HG03280 (cell line): ENCODE measurements at regions not wholly inside any gene's neighbourhood (a gene's known extent, or its start where the extent isn't known, plus 50 kb on each side); places are given as distances from the start of the nearest gene placed in this dataset.

ENCODE experiments used
- ATAC-seq: cut with Tn5 transposase; IDR thresholded peaks from one replicate; pipeline ENCODE4 v1.9.1; 2021; ENCODE audit warnings: mild to moderate bottlenecking, moderate library complexity; ENCODE audit not compliant: unreplicated experiment

GRCh38 chr2:199631129-199631528 is 173.4 kb upstream of the SATB2 start:
- no peak for ATAC-seq

GRCh38 chr2:199629301-199629700 is 171.6 kb upstream of the SATB2 start:
- ATAC-seq = no peak

- no peak for ATAC-seq
Observed at GRCh38 chr2:199627417-199627816, 169.7 kb upstream of the SATB2 start.

- no peak for ATAC-seq
Observed at GRCh38 chr2:199624958-199625357, 167.2 kb upstream of the SATB2 start.

- ATAC-seq = no peak
Observed at GRCh38 chr2:199612509-199613130, 154.9 kb upstream of the SATB2 start.

GRCh38 chr2:199607914-199608313 is 150.2 kb upstream of the SATB2 start:
- no peak for ATAC-seq

GRCh38 chr2:199606193-199606780 is 148.5 kb upstream of the SATB2 start:
- ATAC-seq = no peak

- ATAC-seq = no peak
Observed at GRCh38 chr2:199603721-199604291, 146.1 kb upstream of the SATB2 start.

GRCh38 chr2:199602896-199603717 is 145.4 kb upstream of the SATB2 start:
- no peak for ATAC-seq

- no peak for ATAC-seq
Observed at GRCh38 chr2:199602271-199602895, 144.6 kb upstream of the SATB2 start.

GRCh38 chr2:199596549-199596948 is 138.8 kb upstream of the SATB2 start:
- no peak for ATAC-seq

- ATAC-seq = no peak
Observed at GRCh38 chr2:199594443-199594842, 136.7 kb upstream of the SATB2 start.

- no peak for ATAC-seq
Observed at GRCh38 chr2:199591826-199592225, 134.1 kb upstream of the SATB2 start.

GRCh38 chr2:199590321-199591203 is 132.8 kb upstream of the SATB2 start:
- ATAC-seq = no peak

- ATAC-seq = no peak
Observed at GRCh38 chr2:199589306-199589705, 131.6 kb upstream of the SATB2 start.

GRCh38 chr2:199588054-199588453 is 130.3 kb upstream of the SATB2 start:
- ATAC-seq = no peak

- ATAC-seq = no peak
Observed at GRCh38 chr2:199586646-199587045, 128.9 kb upstream of the SATB2 start.

- ATAC-seq = no peak
Observed at GRCh38 chr2:199583676-199584075, 125.9 kb upstream of the SATB2 start.

GRCh38 chr2:199581935-199582360 is 124.2 kb upstream of the SATB2 start:
- ATAC-seq = no peak

GRCh38 chr2:199581408-199581807 is 123.7 kb upstream of the SATB2 start:
- no peak for ATAC-seq
